ENCODE measurements at regions not wholly inside any gene's neighbourhood (a gene's known extent, or its start where the extent isn't known, plus 50 kb on each side); places are given as distances from the start of the nearest gene placed in this dataset.

- TF ChIP-seq, protein P1, sequence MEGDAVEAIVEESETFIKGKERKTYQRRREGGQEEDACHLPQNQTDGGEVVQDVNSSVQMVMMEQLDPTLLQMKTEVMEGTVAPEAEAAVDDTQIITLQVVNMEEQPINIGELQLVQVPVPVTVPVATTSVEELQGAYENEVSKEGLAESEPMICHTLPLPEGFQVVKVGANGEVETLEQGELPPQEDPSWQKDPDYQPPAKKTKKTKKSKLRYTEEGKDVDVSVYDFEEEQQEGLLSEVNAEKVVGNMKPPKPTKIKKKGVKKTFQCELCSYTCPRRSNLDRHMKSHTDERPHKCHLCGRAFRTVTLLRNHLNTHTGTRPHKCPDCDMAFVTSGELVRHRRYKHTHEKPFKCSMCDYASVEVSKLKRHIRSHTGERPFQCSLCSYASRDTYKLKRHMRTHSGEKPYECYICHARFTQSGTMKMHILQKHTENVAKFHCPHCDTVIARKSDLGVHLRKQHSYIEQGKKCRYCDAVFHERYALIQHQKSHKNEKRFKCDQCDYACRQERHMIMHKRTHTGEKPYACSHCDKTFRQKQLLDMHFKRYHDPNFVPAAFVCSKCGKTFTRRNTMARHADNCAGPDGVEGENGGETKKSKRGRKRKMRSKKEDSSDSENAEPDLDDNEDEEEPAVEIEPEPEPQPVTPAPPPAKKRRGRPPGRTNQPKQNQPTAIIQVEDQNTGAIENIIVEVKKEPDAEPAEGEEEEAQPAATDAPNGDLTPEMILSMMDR (IDR thresholded peaks at IDR 0.05; ENCODE audit: borderline replicate concordance, extremely low read depth, low read length, poor library complexity, severe bottlenecking): no peak
- TF ChIP-seq EZH2 (IDR thresholded peaks at IDR 0.05; ENCODE audit: borderline replicate concordance, low read depth, low read length, severe bottlenecking): no peak
Observed at GRCh38 chr11:70604221-70604620, 205.9 kb downstream of the CTTN start.
